SU-DHL-6 (cell line): ENCODE measurements at regions not wholly inside any gene's neighbourhood (a gene's known extent, or its start where the extent isn't known, plus 50 kb on each side); places are given as distances from the start of the nearest gene placed in this dataset.

Source experiments
- H2AFZ ChIP-seq: fragments of 200-600 bp; sonication (generic); 2 replicates; pipeline ENCODE4 v1.6.1; 2014; ENCODE audit warnings: low read depth, mild to moderate bottlenecking, moderate library complexity, mixed read lengths, antibody characterized with exemption, low read length; ENCODE audit not compliant: severe bottlenecking
- H3F3A ChIP-seq: fragments of 200-600 bp; shearing (Covaris generic); 2 replicates; pipeline ENCODE4 v1.6.0; 2016; ENCODE audit warnings: antibody characterized with exemption, mild to moderate bottlenecking; ENCODE audit not compliant: insufficient read depth
- H3K27ac ChIP-seq: fragments of 200-600 bp; sonication (generic); 2 replicates; pipeline ENCODE4 v1.5.1; 2016; ENCODE audit warnings: low read depth, mild to moderate bottlenecking, low read length, moderate library complexity, mixed read lengths
- H3K27me3 ChIP-seq: fragments of 200-600 bp; sonication (generic), shearing (Covaris generic); 2 replicates; pipeline ENCODE4 v1.6.0; 2014; ENCODE audit warnings: mild to moderate bottlenecking, low read length
- H3K36me3 ChIP-seq: fragments of 200-600 bp; sonication (generic); 2 replicates; pipeline ENCODE4 v1.6.1; 2014; ENCODE audit warnings: mild to moderate bottlenecking, low read length, mixed read lengths
- H3K4me2 ChIP-seq: fragments of 300-600, 200-600 bp; shearing (Covaris generic), sonication (generic); 2 replicates; pipeline ENCODE4 v1.6.0; 2014; ENCODE audit warnings: low read length, low read depth, mild to moderate bottlenecking; ENCODE audit not compliant: poor library complexity, severe bottlenecking
- H3K4me3 ChIP-seq: fragments of 200-600 bp; sonication (generic); 2 replicates; pipeline ENCODE4 v1.5.1; 2014; ENCODE audit warnings: antibody characterized with exemption, low read length, mild to moderate bottlenecking, mixed read lengths; ENCODE audit not compliant: insufficient read depth, poor library complexity, severe bottlenecking
- H3K79me2 ChIP-seq: fragments of 200-600 bp; sonication (generic); 2 replicates; pipeline ENCODE4 v1.6.1; 2014; ENCODE audit warnings: mild to moderate bottlenecking, low read length, moderate library complexity; ENCODE audit not compliant: insufficient read depth
- H3K9ac ChIP-seq: fragments of 200-600 bp; sonication (generic); 2 replicates; pipeline ENCODE4 v1.7.0; 2014; ENCODE audit warnings: mild to moderate bottlenecking, low read length
- H3K9me2 ChIP-seq: fragments of 200-600 bp; sonication (generic); replicated peaks from 2 replicates; pipeline ENCODE4 v1.6.1; 2014; ENCODE audit warnings: low read length; ENCODE audit not compliant: insufficient read depth
- H3K9me3 ChIP-seq: fragments of 200-600 bp; sonication (generic); 2 replicates; pipeline ENCODE4 v1.6.1; 2014; ENCODE audit warnings: low read length, mixed read lengths; ENCODE audit not compliant: insufficient read depth
- H4K20me1 ChIP-seq: fragments of 200-600 bp; sonication (generic); 2 replicates; pipeline ENCODE4 v1.6.1; 2014; ENCODE audit warnings: low read depth, mild to moderate bottlenecking, antibody characterized with exemption, low read length, moderate library complexity, mixed read lengths
- EZH2phosphoT487 ChIP-seq: fragments of 200-600 bp; sonication (generic), shearing (Covaris generic); conservative IDR thresholded peaks from 2 replicates; pipeline ENCODE4 v1.6.1; 2018; ENCODE audit warnings: mild to moderate bottlenecking, antibody characterized with exemption, low read length, moderate library complexity, mixed read lengths
- TF ChIP-seq, protein P1 (sequence below): fragments of 200-600 bp; sonication (generic); IDR thresholded peaks from one replicate; pipeline ENCODE4 v1.5.1; 2017; ENCODE audit warnings: antibody characterized with exemption, mild to moderate bottlenecking, low read length, moderate library complexity; ENCODE audit not compliant: insufficient read depth, poor library complexity, severe bottlenecking

GRCh38 chr5:102622262-102622661, 123.5 kb upstream of the SLCO6A1 start:
- Histone ChIP-seq H3K9ac (no peak overlapping the region), H3K9me2 (no peaks in the 10 kb centered on the region), H3K79me2 (no peaks in the 10 kb centered on the region), H3K9me3 (no peaks in the 10 kb centered on the region), H3F3A (no peaks in the 10 kb centered on the region), H2AFZ (no peak overlapping the region), H4K20me1 (no peaks in the 10 kb centered on the region), H3K4me3 (no peak overlapping the region), H3K27ac (no peak overlapping the region), H3K27me3 (no peaks in the 10 kb centered on the region), H3K36me3 (no peaks in the 10 kb centered on the region), H3K4me2 (no peak overlapping the region)
- no peak for TF ChIP-seq EZH2phosphoT487
- TF ChIP-seq, protein P1, sequence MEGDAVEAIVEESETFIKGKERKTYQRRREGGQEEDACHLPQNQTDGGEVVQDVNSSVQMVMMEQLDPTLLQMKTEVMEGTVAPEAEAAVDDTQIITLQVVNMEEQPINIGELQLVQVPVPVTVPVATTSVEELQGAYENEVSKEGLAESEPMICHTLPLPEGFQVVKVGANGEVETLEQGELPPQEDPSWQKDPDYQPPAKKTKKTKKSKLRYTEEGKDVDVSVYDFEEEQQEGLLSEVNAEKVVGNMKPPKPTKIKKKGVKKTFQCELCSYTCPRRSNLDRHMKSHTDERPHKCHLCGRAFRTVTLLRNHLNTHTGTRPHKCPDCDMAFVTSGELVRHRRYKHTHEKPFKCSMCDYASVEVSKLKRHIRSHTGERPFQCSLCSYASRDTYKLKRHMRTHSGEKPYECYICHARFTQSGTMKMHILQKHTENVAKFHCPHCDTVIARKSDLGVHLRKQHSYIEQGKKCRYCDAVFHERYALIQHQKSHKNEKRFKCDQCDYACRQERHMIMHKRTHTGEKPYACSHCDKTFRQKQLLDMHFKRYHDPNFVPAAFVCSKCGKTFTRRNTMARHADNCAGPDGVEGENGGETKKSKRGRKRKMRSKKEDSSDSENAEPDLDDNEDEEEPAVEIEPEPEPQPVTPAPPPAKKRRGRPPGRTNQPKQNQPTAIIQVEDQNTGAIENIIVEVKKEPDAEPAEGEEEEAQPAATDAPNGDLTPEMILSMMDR, result no peak

GRCh38 chr5:102623329-102624065, 124.7 kb upstream of the SLCO6A1 start:
- TF ChIP-seq, protein P1, result no peak
- TF ChIP-seq EZH2phosphoT487, result no peak

DNA sequence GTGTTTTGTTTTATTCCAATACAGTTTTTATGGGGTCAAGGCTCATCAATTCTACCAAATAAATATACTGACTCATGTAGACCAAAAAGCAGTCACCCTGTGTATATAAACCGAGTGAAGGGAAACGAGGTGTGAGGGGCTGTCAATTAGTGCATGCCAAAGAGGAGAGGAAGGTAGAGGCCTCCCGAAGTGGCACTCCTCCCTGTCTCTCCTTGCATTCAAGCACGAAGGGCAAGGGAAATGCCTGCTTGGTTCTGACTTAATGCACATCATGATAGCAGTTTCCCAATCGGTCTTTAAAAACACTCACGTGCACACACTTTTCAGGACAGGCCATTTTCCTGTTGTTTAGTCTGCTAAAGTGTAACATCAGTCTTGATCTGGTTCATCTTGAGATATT, 125.6 kb upstream of the SLCO6A1 start:
- Histone ChIP-seq H3K27me3 (no peaks in the 10 kb centered on the region; the same call in 1 of the 2 replicates), H3K27ac (no peak overlapping the region), H2AFZ (no peak overlapping the region), H3K36me3 (no peaks in the 10 kb centered on the region), H3K4me2 (no peak overlapping the region), H4K20me1 (no peaks in the 10 kb centered on the region), H3K4me3 (no peak overlapping the region), H3F3A (no peaks in the 10 kb centered on the region), H3K9me2 (no peaks in the 10 kb centered on the region), H3K9ac (no peak overlapping the region), H3K79me2 (no peaks in the 10 kb centered on the region), H3K9me3 (no peaks in the 10 kb centered on the region)
- TF ChIP-seq, protein P1, result no peak
- TF ChIP-seq EZH2phosphoT487, result no peak

More at GRCh38 chr5:102623329-102624065, 124.7 kb upstream of the SLCO6A1 start:
- no peaks in the 10 kb centered on the region for H3K27me3 ChIP-seq
- H3K27ac ChIP-seq, result no peak overlapping the region
- H3K9me3 ChIP-seq, result no peaks in the 10 kb centered on the region
- H3K36me3 ChIP-seq, result no peaks in the 10 kb centered on the region
- H3F3A ChIP-seq, result no peaks in the 10 kb centered on the region
- no peak overlapping the region for H3K4me2 ChIP-seq
- H4K20me1 ChIP-seq, result no peaks in the 10 kb centered on the region
- H3K79me2 ChIP-seq, result no peaks in the 10 kb centered on the region
- no peak overlapping the region for H3K9ac ChIP-seq
- no peak overlapping the region for H2AFZ ChIP-seq
- no peak overlapping the region for H3K4me3 ChIP-seq
- H3K9me2 ChIP-seq, result no peaks in the 10 kb centered on the region
